PFSK-1 (cell line): ENCODE measurements at regions not wholly inside any gene's neighbourhood (a gene's known extent, or its start where the extent isn't known, plus 50 kb on each side); places are given as distances from the start of the nearest gene placed in this dataset.

Source experiments
- FOXP2 ChIP-seq: optimal IDR thresholded peaks from 2 replicates; pipeline ENCODE3; 2011; ENCODE audit warnings: borderline replicate concordance, control low read depth, inconsistent platforms; ENCODE audit not compliant: insufficient read depth; ENCODE audit errors: extremely low read length, extremely low read depth
- POLR2AphosphoS5 ChIP-seq: IDR thresholded peaks from 2 replicates; pipeline ENCODE4 v1.6.1; 2012; ENCODE audit warnings: low read depth, mild to moderate bottlenecking, control low read depth, low read length, moderate library complexity
- SIN3A ChIP-seq: IDR thresholded peaks from 2 replicates; pipeline ENCODE4 v1.6.1; 2012; ENCODE audit warnings: mild to moderate bottlenecking, low read length, moderate library complexity, borderline replicate concordance; ENCODE audit not compliant: insufficient read depth
- TAF1 ChIP-seq: IDR thresholded peaks from 2 replicates; pipeline ENCODE4 v1.6.1; 2012; ENCODE audit warnings: low read length, control low read depth, borderline replicate concordance; ENCODE audit not compliant: insufficient read depth
- TF ChIP-seq, protein P1 (sequence below), 2 experiments: IDR thresholded peaks; 2 replicates each; pipeline versions ENCODE4 v1.6.1 to v1.8.0; 2011 to 2012; ENCODE audit warnings: low read depth in 2 of 2, low read length in 2 of 2, control low read depth in 1 of 2, inconsistent platforms in 1 of 2, mild to moderate bottlenecking in 1 of 2, moderate library complexity in 1 of 2; ENCODE audit not compliant: insufficient read depth in 1 of 2

DNA sequence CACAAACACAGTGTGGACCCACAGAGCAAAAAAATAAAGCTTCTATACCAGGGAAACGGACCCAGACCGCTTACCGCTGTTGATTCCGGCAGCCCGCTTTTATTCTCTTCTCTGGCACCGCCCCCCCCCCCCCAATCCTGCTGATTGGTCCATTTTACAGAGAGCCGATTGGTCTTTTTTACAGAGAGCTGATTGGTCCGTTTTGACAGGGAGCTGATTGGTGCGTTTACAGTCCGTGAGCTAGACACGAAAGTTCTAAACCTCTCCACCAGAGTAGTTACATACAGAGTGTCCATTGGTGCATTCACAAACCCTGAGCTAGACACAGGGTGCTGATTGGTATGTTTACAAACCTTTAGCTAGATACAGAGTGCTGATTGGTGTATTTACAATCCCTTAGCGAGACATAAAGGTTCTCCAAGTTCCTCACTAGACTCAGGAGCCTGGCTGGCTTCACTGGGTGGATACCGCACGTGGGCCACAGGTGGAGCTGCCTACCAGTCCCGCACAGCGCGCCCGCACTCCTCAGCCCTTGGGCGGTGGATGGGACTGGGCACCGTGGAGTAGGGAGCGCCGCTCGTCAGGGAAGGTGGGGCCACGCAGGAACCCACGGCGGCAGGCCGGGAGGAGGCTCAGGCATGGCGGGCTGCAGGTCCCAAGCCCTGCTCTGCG, 92.4 kb downstream of the HAPSTR1 start:
- TF ChIP-seq TAF1 (no peak), FOXP2 (no peak), SIN3A (no peak), POLR2AphosphoS5 (no peak)
- TF ChIP-seq, protein P1, sequence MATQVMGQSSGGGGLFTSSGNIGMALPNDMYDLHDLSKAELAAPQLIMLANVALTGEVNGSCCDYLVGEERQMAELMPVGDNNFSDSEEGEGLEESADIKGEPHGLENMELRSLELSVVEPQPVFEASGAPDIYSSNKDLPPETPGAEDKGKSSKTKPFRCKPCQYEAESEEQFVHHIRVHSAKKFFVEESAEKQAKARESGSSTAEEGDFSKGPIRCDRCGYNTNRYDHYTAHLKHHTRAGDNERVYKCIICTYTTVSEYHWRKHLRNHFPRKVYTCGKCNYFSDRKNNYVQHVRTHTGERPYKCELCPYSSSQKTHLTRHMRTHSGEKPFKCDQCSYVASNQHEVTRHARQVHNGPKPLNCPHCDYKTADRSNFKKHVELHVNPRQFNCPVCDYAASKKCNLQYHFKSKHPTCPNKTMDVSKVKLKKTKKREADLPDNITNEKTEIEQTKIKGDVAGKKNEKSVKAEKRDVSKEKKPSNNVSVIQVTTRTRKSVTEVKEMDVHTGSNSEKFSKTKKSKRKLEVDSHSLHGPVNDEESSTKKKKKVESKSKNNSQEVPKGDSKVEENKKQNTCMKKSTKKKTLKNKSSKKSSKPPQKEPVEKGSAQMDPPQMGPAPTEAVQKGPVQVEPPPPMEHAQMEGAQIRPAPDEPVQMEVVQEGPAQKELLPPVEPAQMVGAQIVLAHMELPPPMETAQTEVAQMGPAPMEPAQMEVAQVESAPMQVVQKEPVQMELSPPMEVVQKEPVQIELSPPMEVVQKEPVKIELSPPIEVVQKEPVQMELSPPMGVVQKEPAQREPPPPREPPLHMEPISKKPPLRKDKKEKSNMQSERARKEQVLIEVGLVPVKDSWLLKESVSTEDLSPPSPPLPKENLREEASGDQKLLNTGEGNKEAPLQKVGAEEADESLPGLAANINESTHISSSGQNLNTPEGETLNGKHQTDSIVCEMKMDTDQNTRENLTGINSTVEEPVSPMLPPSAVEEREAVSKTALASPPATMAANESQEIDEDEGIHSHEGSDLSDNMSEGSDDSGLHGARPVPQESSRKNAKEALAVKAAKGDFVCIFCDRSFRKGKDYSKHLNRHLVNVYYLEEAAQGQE (IDR thresholded peaks at IDR 0.05; ENCODE audit: insufficient read depth in 1 of 2, low read depth in 2 of 2, low read length in 2 of 2) = no peak

DNA sequence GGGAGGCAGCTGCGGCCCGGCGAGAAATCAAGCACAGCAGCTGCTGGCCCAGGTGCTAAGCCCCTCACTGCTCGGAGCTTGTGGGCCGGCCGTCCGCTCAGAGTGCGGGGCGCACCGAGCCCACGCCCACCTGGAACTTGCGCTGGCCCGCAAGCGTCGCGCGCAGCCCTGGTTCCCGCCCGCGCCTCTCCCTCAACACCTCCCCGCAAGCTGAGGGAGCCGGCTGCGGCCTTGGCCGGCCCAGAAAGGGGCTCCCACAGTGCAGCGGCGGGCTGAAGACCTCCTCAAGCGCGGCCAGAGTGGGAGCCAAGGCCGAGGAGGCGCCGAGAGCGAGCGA, 92.9 kb downstream of the HAPSTR1 start:
- no peak for TF ChIP-seq FOXP2

DNA sequence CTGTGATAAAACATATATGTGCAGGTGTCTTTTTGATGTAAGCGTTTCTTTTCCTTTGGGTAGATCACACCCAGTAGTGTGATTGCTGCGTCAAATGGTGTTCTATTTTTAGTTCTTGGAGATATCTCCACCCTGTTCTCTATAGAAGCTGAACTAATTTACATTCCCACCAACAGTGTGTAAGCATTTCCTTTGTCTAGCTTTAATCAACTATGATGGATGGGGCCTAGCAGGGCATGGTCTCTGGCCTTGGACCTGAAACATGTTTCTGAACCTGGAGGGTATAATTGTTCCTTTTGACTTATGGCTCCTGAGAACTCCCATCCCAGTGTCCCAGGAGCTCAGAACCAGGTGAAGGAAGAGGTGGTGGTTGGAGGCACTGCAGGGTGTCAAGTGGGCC, 93.9 kb downstream of the HAPSTR1 start:
- TF ChIP-seq POLR2AphosphoS5 = no peak
- TF ChIP-seq, protein P1 (IDR thresholded peaks at IDR 0.05; ENCODE audit: insufficient read depth in 1 of 2, low read depth in 2 of 2, low read length in 2 of 2) = no peak
- TF ChIP-seq TAF1 = no peak
- TF ChIP-seq SIN3A = no peak
- TF ChIP-seq FOXP2 = no peak

DNA sequence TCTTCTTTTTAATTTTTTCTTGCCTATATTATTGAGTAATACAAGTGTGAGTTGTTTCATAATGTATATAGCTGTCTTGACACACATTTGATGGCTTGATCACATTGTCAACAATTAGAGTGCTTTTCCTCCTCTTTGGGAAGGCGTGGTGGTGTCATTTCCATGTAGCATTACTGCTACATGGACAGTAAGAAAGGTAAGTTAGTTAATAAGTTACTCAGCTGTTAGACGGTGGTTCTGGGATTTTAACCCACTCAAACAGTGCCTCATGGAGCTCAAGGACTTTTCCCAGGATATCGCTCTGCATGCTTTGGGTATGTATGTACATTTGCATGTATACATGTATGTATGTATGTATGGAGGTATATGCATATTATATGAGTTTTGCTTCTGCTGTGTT, 94.6 kb downstream of the HAPSTR1 start:
- TF ChIP-seq SIN3A (no peak), FOXP2 (no peak), TAF1 (no peak), POLR2AphosphoS5 (no peak)
- TF ChIP-seq, protein P1 (IDR thresholded peaks at IDR 0.05; ENCODE audit: insufficient read depth in 1 of 2, low read depth in 2 of 2, low read length in 2 of 2) = no peak

DNA sequence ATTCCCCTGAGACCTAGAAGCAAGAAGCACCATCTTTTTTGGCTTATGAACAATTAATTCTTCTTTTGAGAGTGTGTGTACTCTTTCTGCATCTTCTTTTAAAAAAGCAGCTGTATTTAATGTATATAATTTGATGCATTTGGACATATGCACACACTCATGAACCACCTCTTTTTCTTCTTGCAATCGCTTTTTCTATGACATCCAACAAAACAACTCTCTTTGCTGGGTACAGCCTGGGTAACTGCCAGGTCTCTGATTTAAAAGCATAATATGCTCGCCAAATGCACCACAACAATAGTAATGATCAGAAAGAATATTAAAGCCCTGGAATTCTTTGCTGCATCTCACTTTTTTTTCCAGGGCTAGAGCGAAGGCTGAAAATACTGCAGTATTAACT, 97.3 kb downstream of the HAPSTR1 start:
- TF ChIP-seq POLR2AphosphoS5 = no peak
- no peak for TF ChIP-seq FOXP2
- TF ChIP-seq TAF1 = no peak
- no peak for TF ChIP-seq SIN3A
- TF ChIP-seq, protein P1 (IDR thresholded peaks at IDR 0.05; ENCODE audit: insufficient read depth in 1 of 2, low read depth in 2 of 2, low read length in 2 of 2) = no peak
